Activated CD8-positive, alpha-beta T cell treated with anti-CD3 and anti-CD28 coated beads for 36 hours (primary cell): ENCODE measurements at regions not wholly inside any gene's neighbourhood (a gene's known extent, or its start where the extent isn't known, plus 50 kb on each side); places are given as distances from the start of the nearest gene placed in this dataset.

Source experiments
- ATAC-seq: fragments of 200-7000 bp; cut with Tn5 transposase; one replicate; pipeline ENCODE4 v1.10.0; 2021; ENCODE audit warnings: mild to moderate bottlenecking, moderate library complexity
- CTCF ChIA-PET: fragments of 350-600 bp; sonication (Branson Sonifier 250); formaldehyde crosslinking; loops from one replicate; lab custom pipeline; 2021; ENCODE audit warnings: antibody characterized with exemption; lab: Charles Lee
- POLR2A ChIA-PET: fragments of 350-600 bp; sonication (Branson Sonifier 250); formaldehyde crosslinking; loops from one replicate; lab custom pipeline; 2021; ENCODE audit warnings: antibody characterized with exemption; lab: Charles Lee
- DNase-seq: peaks from one replicate; pipeline ENCODE4 v3.0.0-alpha.2; 2020
- H3K27ac Mint-ChIP-seq: one replicate; pipeline ENCODE4 v1.8.0; 2021; ENCODE audit warnings: mild to moderate bottlenecking, mixed read lengths
- H3K27me3 Mint-ChIP-seq: one replicate; pipeline ENCODE4 v1.8.0; 2021; ENCODE audit warnings: mixed read lengths
- H3K36me3 Mint-ChIP-seq: one replicate; pipeline ENCODE4 v1.8.0; 2021; ENCODE audit warnings: low read depth, mixed read lengths
- H3K4me1 Mint-ChIP-seq: one replicate; pipeline ENCODE4 v1.8.0; 2021; ENCODE audit warnings: low read depth, mixed read lengths
- H3K4me3 Mint-ChIP-seq: one replicate; pipeline ENCODE4 v1.8.0; 2021; ENCODE audit warnings: mild to moderate bottlenecking, moderate library complexity, mixed read lengths
- H3K9me3 Mint-ChIP-seq: one replicate; pipeline ENCODE4 v1.8.0; 2021; ENCODE audit warnings: mixed read lengths
- CTCF ChIP-seq: fragments of 200-600 bp; IDR thresholded peaks from one replicate; pipeline ENCODE4 v1.8.0; 2022; ENCODE audit warnings: antibody characterized with exemption, mild to moderate bottlenecking
- intact Hi-C: fragments of 100-400 bp; cut with micrococcal nuclease; formaldehyde crosslinking; loops from one replicate; pipeline ENCODE4 v1.10.0; 2022

- intact Hi-C loops = no loop called here
- H3K4me3 Mint-ChIP-seq = no peak overlapping the region
- ATAC-seq = peak; percentile 91
- peak; percentile 38 for DNase-seq
- peaks cover 4% of the 10 kb centered on the region for H3K4me1 Mint-ChIP-seq
- ChIA-PET CTCF (no interaction called here), POLR2A (no interaction called here)
- no peaks in the 10 kb centered on the region for H3K36me3 Mint-ChIP-seq
- no peak for TF ChIP-seq CTCF
- H3K9me3 Mint-ChIP-seq = peaks cover 5% of the 10 kb centered on the region
- no peaks in the 10 kb centered on the region for H3K27me3 Mint-ChIP-seq
- H3K27ac Mint-ChIP-seq = no peak overlapping the region
Observed at GRCh38 chrX:13387666-13388494, 68.0 kb upstream of the ATXN3L start.

- POLR2A ChIA-PET = no interaction called here
- peaks cover 5% of the 10 kb centered on the region for H3K9me3 Mint-ChIP-seq
- no peaks in the 10 kb centered on the region for H3K27me3 Mint-ChIP-seq
- CTCF ChIA-PET = interaction anchor here (1.1 kb wide), 1 partner anchor 300 kb away, joined by 4 read pairs; no protein-coding TSS in a partner anchor
- no peak for TF ChIP-seq CTCF
- no peak for ATAC-seq
- no peaks in the 10 kb centered on the region for H3K36me3 Mint-ChIP-seq
- H3K27ac Mint-ChIP-seq = no peak overlapping the region
- DNase-seq = no peak
- H3K4me1 Mint-ChIP-seq = peaks cover 4% of the 10 kb centered on the region
- no peak overlapping the region for H3K4me3 Mint-ChIP-seq
- intact Hi-C loops = no loop called here
Observed at GRCh38 chrX:13386636-13387035, 66.8 kb upstream of the ATXN3L start.

GRCh38 chrX:13386092-13386491, 66.2 kb upstream of the ATXN3L start:
- Mint-ChIP-seq H3K9me3 (peaks cover 5% of the 10 kb centered on the region), H3K4me1 (peaks cover 4% of the 10 kb centered on the region), H3K27ac (no peak overlapping the region), H3K36me3 (no peaks in the 10 kb centered on the region), H3K27me3 (no peaks in the 10 kb centered on the region), H3K4me3 (no peak overlapping the region)
- POLR2A ChIA-PET = no interaction called here
- no peak for ATAC-seq
- no peak for TF ChIP-seq CTCF
- intact Hi-C loops = no loop called here
- CTCF ChIA-PET = interaction anchor here (1.1 kb wide), 1 partner anchor 299 kb away, joined by 4 read pairs; no protein-coding TSS in a partner anchor
- no peak for DNase-seq

GRCh38 chrX:13383907-13384306, 64.1 kb upstream of the ATXN3L start:
- POLR2A ChIA-PET = no interaction called here
- TF ChIP-seq CTCF = no peak
- intact Hi-C loops = no loop called here
- CTCF ChIA-PET = no interaction called here
- ATAC-seq = no peak
- Mint-ChIP-seq H3K36me3 (no peaks in the 10 kb centered on the region), H3K4me1 (peaks cover 13% of the 10 kb centered on the region), H3K27ac (no peak overlapping the region), H3K27me3 (no peaks in the 10 kb centered on the region), H3K9me3 (no peaks in the 10 kb centered on the region), H3K4me3 (no peak overlapping the region)
- no peak for DNase-seq

- no peak overlapping the region for H3K4me3 Mint-ChIP-seq
- peaks cover 19% of the 10 kb centered on the region for H3K4me1 Mint-ChIP-seq
- ChIA-PET POLR2A (no interaction called here), CTCF (no interaction called here)
- no peak for DNase-seq
- H3K9me3 Mint-ChIP-seq = no peaks in the 10 kb centered on the region
- intact Hi-C loops = no loop called here
- H3K36me3 Mint-ChIP-seq = no peaks in the 10 kb centered on the region
- no peak for ATAC-seq
- no peaks in the 10 kb centered on the region for H3K27me3 Mint-ChIP-seq
- TF ChIP-seq CTCF = no peak
- H3K27ac Mint-ChIP-seq = no peak overlapping the region
Observed at GRCh38 chrX:13381514-13381913, 61.7 kb upstream of the ATXN3L start.
